Dermis microvascular lymphatic vessel endothelial cell (primary cell): ENCODE measurements at regions not wholly inside any gene's neighbourhood (a gene's known extent, or its start where the extent isn't known, plus 50 kb on each side); places are given as distances from the start of the nearest gene placed in this dataset.

ENCODE experiments used
- DNase-seq, 2 donors: peaks; one replicate each; pipeline versions ENCODE4 v3.0.0 to v3.0.0-alpha.2; 2010; ENCODE audit warnings: low read depth in 2 of 2

DNA sequence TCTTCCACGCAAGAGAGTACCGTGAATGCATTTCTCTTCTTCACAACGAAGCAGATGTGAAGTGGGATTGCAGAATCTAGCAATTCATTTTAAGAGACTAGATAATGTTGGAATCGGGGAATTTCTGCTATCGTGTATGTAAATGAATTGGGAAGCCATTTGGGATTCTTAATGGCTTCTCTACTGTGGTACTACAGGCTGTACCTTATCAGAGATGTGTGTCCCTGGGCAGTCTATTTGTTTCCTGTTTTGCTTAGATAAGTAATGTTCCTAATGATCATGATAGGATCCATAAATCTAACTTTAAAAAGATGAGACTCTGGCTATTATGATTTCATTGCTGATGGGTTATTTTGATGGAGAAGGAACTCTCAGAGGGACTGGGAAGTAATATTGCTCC, 320.6 kb downstream of the REEP3 start:
- DNase-seq, result no peak

DNA sequence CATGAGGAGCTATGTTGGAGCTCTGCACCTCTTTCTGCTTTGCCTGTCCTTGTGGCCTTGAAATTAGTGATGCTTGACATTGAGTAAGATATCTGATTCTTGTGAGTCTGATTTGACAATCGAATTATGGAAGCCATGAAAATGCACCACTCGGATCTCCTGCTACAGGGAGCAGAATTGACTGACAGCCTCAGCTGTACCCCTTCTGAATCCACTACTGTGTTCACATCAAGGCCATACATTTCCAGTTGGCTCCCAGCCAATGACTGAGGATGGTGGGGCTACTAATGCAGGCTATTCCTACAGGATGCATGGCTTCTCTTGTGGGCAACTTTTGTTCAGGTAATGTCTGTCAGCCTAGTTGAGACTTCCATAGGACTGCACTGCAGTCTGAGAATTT, 321.9 kb downstream of the REEP3 start:
- DNase-seq, result no peak

DNA sequence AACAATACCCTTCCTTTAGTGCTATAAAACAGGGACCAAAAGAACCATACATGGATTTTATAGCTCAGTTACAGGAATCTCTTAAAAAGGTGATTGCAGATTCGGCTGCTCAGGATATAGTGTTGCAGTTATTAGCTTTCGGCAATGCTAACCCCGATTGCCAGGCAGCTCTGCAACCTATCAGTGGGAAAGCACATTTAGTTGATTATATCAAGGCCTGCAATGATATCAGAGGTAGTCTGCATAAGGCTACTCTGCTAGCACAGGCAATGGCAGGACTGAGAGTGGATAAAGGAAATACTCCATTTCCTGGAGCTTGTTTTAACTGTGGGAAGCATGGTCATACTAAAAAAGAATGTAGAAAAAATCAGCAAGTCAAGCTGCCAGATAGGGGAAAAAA, 327.7 kb downstream of the REEP3 start:
- peak; percentile 20 to 35 for DNase-seq

DNA sequence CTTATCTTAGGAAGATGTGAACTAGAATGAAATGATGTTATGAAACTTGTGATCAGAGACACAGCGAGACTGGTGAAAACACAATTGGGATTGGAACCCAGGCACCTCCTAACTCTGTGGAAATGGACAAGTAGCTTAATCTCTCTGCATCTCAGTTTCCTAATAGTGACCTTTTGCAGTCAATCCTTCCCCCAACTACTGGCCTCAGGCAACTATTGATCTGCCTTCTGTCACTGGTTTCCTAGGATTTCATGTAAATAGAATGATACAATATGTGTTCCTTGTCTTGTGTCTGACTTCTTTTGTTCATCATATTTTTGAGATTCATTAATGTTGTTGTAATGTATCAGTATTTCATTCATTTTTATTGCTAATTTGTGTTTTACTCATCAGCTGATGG, 341.7 kb downstream of the REEP3 start:
- DNase-seq, result no peak

DNA sequence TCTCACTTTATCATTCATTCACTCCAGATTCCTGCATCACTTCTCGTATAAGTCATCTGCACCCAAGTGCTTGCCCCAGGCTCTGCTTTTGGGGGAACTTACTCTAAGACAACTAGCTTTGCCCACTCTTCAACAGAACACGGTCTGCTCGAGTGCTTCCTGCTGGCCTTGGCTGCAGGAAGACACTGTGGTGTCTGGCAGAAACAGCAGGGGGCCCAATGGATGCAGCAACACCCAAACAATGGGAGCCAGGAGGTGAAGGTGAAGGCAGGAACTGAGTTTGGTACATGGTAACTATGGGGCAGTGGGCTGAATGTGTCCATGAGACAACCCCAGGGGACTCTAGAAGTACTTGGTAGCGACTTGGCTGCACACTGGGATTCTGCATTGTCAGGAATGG, 344.0 kb downstream of the REEP3 start:
- DNase-seq, result no peak

DNA sequence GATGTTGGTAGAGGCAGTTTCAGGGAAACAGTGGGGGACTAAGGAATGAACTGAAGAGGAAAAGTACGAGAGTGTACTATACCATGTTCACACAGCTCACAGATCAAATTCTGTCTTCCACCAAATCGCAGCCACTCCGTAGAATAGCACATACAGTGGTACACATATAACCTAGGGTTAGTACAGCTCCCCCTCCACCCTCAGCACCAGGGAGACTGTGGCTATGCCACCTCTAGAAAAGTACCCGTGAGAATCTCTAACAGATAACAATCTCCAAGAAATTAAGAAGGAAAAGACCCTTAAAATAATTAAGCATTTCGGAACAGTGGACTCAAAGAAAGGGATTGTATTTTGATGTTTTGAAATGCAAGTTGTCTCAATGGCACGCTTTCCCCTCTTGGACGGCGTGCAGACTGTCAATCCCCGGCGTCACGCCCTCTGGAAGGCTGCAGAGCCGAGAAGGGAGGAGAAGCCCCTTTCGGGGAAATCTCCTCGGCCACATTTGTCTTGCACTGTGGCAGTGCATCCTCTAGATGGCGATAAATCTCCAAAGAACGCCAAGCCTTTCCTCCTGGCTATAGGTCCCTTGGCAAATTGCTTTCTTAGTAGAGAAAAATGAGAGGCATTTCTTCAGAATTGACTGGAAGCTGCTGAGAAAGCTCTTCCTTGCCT, 345.0 kb downstream of the REEP3 start:
- DNase-seq, result peak; percentile 14 to 49

DNA sequence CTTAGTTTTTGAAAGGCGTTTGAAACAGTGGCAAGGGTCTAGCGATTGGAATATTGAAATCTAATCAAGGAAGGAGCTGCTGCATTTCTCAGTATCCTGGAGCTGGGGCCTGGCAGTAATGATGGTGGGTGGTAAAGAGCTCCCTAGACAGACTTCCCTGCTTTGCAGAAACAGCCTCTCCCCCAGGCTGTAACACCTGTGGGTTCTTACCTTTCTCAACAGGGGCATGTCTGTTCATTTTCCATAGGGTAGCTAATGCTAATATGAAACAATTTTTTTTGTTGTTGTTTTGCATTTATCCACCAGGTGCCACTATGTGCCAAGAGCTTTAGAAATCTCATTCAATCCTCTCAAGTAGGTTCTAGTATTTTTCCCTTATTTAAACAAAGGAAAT, 345.5 kb downstream of the REEP3 start:
- DNase-seq, result peak; percentile 5 to 29

DNA sequence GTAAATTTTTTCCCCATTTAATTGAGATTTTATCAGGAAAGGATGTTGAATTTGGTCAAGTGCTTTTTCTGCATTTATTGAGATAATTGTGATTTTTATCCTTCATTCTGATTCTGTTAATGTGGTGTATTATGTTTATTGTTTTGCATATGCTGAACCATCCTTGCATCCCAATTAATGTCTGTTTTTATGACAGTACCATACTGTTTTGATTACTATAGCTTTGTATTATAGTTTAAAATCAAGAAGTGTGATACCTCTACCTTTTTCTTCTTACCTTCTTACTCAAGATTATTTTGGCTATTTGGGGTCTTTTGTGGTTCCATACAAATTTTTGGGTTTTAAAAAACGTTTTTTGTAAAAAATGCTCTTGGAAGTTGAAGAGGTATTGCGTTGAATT, 357.2 kb downstream of the REEP3 start:
- no peak for DNase-seq

DNA sequence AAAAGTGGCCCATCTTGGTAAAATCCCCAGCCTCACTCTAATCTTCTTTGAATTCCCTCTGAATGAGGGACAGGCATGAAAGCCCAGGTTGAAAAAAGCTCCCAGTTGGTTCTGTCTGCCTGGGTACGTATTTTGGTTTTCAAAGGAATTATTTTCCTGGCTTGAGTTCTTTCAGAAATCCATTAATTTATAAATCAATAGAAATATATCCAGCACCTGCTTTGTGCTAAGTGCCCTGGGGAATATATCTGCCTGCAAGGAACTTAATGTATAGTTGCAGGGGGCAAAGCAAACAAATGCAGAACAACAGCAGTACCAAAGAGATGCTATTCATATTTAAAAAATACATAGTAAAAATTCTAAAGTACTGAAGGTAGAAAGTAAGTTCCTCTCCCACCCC, 362.7 kb downstream of the REEP3 start:
- DNase-seq, result no peak

DNA sequence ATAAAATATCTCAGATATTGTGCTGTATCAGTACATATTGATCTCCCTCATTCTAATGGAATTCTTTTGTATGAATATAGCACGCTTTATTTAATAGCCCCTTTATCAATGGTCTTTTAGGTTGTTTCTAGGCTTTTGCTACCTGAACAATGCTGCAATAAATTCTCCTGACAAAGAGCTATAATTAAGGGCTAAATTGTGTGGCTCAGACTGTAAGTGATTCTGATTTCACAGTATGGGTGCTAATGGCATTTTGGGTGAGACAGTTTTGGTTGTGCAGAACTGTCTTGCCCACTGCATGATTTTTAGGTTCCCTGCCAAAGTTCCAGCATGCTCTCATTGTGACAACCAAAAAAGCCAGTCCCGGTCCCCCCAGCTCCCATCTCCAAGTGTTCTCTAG, 363.2 kb downstream of the REEP3 start:
- DNase-seq, result no peak

DNA sequence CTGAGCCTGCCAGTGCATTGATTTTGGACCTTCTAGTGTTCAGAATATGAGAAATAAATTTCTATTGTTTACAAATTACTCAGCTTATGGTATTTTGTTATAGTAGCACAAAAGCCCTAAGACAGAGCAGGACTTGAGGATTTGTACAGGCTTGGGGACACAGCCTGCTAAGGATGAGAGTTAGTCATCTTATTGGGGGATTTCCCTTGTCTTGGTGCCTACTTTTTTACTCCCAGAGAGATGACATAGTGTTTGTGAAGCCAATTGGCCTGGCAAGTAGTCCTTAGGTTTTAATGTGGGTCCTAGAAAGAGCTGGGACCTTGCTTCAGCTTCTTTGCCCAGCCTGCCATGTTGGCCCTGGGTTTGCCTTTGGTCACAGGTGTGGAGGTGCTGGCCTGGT, 364.0 kb downstream of the REEP3 start:
- DNase-seq, result no peak

DNA sequence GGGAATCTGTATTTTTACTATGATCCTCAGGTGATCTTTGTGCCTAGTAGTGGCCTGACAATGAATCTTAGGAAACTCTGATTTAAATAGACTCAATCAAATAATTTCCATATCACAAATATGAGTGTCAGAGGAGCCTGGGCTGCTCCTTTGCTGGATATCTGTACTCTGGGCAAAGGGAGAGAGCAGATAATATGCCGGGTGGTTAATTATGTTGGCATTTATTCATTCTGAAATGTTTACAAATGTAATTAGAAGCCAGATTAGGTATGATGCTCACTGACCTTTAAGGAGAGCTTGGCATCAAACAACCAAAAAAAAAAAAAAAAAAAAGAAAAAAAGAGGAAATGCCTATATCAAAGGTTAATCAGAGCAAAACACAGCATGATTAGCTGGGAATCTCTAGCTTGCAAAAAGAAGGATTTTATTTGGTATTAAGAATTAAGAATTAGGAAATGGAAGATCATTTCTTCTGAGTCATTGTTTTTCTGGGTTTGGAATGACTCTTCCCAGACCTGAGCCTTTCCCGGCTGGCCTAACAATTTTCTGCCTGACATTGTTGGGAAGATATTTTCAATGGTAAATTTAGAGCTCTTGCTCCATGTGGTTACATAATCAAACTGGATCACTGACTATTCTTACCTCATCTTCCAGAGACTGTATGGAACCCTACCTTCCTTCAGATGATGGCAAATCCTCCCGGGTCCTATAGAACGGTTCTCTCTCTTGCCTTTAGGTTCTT, 365.3 kb downstream of the REEP3 start:
- DNase-seq, result no peak

DNA sequence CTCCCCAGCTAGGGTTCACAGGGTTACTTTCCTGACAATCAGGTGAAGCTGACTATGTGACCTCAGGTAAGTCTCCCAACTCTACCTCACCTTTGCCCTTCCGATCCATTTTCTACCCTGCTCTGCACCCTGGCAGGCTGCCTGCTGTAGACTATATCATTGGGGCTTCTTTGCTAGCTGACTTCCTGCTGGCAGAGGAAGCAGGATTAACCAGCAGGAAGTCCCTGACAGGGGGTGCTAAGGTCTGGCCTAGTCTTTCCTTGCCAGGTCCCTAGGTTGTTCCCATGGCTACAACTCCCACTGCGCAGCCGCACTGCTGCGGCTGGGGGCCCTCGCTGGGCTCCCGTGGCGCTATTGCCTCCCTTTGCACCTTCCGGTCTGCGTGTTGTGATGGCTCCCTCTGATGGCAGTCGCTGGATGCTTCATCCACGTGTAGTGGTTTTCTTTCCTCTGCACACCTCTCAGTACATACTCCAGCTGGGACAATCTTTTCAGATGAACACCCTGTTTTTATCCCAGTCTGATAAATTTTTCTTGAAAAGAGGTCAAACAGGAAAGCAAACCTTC, 365.9 kb downstream of the REEP3 start:
- peak in 1 of 2 donors; percentile 17 for DNase-seq

DNA sequence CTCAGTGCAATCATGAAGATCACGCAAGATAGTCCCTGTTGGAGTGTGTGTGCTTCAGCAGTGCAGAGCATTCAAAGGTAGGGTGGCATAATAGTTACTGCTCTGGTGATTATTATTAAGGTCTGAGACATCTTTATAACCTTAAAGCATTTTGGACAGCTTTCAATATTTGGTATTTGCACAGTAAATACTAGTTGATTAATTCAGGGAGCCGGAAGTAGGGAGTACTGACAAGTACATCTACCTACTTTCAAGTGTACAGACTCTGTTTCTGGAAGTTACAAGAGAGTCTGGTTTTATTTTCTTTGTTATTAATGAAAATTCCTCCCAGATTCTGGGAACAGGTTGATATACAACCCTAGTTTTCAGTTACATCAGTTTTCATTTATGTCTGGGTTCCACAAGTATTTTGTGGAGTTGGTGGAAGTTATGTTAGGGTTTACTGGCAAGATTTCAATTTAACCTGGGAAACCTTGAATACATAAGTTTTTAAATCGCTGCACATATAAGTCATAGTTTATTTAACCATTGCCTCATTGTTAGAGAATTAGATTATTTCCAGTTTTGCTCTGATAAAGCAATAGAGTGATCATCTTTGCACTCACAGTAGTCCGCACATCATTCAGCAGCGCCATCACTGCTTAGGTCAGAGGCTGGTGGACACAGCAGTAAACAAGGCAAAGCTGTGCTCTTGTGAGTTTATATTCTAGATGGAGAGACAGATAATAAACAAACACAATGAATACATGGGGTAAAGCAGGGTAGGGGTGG, 366.6 kb downstream of the REEP3 start:
- no peak for DNase-seq

DNA sequence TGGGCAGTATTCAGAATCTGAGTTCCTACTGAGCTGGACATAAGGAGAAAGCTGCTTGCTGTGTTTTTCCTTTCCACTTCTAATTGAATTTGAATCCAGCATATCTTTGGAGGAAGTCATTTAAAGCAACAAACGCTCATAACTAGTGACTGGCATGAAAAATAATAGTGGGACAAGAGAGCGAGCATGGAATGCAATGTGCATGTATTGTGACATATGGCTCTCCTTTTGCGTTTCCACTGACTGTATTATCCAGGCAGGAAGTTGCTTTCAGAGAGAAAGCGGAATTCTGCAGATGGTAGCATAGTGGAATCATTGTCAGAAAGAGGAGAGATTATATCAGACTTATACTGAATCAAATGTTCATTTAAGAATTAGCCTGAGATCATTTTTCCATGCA, 368.6 kb downstream of the REEP3 start:
- no peak for DNase-seq

DNA sequence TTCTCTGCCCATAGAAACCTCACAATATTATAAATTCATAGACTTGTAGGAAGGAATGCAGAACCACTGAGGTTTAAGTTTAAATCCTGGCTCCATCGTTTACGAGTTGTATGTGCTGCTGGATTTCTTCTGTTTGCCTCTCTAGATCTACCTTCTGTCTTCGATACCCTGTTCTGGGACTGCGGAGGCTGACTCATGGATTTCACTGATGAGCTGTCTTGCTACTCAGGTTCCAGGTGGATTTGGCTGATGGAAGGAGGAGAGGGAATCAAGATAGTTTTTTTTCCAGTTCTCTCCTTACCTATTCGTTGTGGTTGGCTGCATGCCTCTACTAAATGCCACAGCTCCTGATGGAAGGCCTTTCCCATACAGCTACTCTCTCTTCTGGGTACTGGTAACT, 375.8 kb downstream of the REEP3 start:
- DNase-seq, result no peak

DNA sequence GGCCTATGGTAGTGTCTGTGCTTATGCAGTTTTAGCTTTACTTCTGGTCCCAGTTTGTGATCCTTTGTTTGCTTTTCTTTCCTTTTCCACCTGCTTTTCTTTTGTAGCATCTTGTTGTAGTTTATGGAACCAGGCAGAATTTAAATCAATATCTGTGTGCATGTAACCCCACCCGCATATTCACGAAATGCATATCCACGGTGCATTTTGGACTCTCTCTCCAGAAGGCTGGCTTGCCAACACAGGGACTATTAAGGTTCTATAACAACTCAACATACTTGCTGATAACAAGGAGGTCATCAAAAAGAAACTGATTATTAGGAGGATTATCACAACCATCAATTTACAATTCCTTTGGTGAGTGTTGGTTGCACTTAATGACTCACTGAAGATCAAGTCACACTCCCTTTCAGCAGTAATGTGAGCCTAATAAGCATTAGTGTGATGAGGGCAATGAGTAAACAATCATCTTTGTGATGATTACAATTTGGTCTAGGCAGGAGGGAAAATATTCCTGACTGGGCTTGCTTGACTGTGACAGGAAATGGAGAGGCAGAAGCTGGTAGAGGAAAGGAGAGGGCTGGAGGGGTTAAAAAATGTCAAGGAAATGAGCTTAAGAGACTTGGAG, 378.6 kb downstream of the REEP3 start:
- DNase-seq, result no peak

DNA sequence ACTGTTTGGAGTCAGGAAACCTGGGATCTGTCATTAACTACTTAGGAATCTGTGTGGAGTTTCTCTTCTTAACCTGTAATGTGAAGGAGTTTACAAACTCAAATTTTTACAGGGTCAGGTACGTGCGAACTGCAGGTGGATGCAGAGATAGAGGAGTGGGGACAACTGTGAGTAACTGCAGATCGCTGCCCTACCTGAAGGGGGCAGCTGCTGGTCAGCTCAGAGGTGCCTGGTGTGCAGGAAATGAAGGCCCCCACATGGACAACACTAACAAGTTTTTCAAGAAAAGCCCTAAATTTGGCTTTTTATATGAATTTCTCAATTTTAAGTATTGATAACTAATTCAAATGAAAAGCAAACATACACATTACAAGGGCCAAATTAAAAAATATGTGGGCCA, 380.0 kb downstream of the REEP3 start:
- no peak for DNase-seq

DNA sequence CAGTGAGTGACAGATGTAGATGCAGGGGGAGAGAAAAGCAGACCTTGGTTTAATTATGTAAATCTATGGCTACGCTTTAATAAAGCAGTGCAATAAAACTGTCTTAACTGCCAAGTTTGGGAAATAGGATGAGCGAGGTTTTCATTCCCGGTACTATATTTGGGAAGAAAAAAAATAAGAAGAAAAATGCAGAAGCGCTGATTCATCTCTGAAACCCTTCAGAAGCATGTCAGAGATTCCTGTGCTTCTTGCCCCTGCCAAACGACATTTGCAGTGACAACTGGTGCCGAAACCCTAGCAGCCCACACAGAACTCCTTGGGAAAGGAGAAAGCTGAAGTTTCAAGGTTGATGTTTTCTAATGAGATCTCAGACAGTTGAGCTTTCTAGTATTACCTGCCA, 380.7 kb downstream of the REEP3 start:
- DNase-seq, result no peak

DNA sequence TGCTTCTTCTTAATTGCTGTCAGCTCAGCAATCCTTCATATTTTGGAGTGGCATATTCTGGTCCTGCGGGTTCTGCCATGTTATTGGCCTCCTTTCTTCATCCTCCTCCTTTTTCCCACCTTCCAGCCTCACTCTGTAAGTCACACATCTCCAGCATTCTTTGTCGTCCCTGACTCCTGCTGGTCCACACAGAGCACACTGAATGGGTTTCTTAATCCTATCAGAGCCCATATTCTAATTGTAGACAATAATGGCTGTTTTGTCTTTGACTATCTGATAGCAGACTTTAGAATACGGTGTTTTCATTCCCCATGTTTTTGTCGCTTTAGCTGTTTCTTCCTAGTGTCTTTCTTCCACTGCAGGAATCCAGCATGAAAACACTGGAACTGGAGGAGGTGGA, 389.6 kb downstream of the REEP3 start:
- no peak for DNase-seq

DNA sequence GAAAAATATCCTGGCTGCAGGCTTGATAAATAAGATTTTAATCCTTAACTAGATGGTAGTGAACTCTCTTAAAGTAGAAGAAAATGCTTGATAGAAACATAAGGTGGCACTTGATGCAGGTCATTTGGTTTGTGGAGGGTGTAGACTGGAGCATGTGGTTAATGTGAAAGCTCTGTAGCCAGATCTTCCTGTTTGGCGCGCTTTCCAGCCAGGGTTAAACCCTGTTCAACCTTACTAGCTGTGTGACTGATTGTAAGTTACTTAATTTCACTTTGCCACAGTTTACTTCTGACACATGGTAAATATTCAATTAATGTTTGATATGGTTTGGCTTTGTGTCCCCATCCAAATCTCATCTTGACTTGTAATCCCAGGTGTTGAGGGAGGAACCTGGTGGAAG, 394.0 kb downstream of the REEP3 start:
- no peak for DNase-seq

DNA sequence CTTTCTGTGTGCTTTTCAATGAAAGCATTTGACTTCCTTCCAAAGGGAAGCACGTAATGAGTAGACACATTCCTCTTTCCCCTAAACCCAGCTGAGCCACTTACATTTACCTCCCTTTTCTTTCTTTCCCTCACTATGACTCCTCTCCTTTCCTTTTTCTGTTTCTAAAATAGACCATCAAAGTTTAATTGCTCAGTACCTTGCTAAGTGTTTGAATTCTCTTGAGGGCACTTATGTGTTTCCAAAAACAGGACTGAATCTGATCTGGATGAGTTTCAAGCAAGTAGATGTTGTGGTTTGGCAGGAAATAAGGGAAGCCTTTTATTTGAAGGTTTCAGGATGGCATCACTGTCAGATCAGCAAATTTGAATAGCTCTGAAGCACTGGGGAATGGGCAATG, 396.2 kb downstream of the REEP3 start:
- DNase-seq, result no peak
